ENCODE measurements at regions not wholly inside any gene's neighbourhood (a gene's known extent, or its start where the extent isn't known, plus 50 kb on each side); places are given as distances from the start of the nearest gene placed in this dataset.

DNA sequence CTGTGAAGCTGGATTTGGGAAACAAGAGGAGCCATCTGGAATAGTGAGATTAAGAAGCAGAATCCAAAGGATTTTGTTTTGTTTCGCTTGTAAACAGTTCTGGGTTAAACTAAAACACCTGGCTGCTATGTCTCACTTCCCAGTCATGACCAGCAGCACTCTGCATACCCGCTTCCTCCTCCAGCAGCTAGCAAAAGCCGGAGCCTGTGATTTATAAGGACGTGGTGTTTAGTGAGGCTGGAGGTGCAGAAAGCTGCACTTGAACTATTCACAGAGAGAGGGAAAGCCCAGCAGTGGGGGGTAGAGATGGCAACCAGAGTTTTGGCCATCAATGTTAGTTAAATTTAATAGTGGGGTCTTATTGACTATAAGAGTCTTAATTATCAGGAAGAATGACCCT, 240.2 kb downstream of the AJAP1 start:
- BruUV-seq (replicated peaks), result no TSS peak
- Histone ChIP-seq H3K4me2 (ENCODE audit: low read length) (no peak overlapping the region), H4K20me1 (ENCODE audit: insufficient read depth) (no peaks in the 10 kb centered on the region), H3K9me2 (ENCODE audit: insufficient read depth) (no peaks in the 10 kb centered on the region), H3K9me3 (ENCODE audit: control insufficient read depth in 1 of 2, insufficient read depth in 1 of 2, low read depth in 1 of 2, low read length in 2 of 2) (no peaks in the 10 kb centered on the region), H3K79me2 (ENCODE audit: insufficient read depth, low read length) (no peaks in the 10 kb centered on the region), H3K36me3 (ENCODE audit: control insufficient read depth in 1 of 2, insufficient read depth in 2 of 2, low read length in 2 of 2) (no peaks in the 10 kb centered on the region), H3K4me3 (replicated peaks in 1 of 2; ENCODE audit: low read depth in 1 of 2, low read length in 2 of 2) (no peak overlapping the region), H3K27ac (ENCODE audit: low read depth, low read length) (no peak overlapping the region), H2AFZ (ENCODE audit: low read depth, low read length, poor library complexity, severe bottlenecking) (no peak overlapping the region), H3K9ac (ENCODE audit: low read length) (no peak overlapping the region), H3K27me3 (ENCODE audit: insufficient read depth, low read length) (no peaks in the 10 kb centered on the region), H3K4me1 (ENCODE audit: control insufficient read depth in 1 of 2, insufficient read depth in 2 of 2, low read length in 2 of 2) (no peaks in the 10 kb centered on the region)
- RAD21 ChIA-PET (ENCODE audit: low non-redundant PET in 1 of 2, low total read pairs in 2 of 2, uncharacterized antibody in 2 of 2, unreplicated experiment in 2 of 2), result no interaction called here
- POLR2A ChIA-PET, result no interaction called here
- DNase-seq (ENCODE audit: low read depth, low spot score) (no peak), ATAC-seq (no peak)
- intact Hi-C loops (cut with micrococcal nuclease), result no loop called here
- CTCF ChIA-PET, result no interaction called here
- TF ChIP-seq CEBPB (IDR thresholded peaks at IDR 0.05; ENCODE audit: low read depth) (no peak), SIN3A (IDR thresholded peaks at IDR 0.05; ENCODE audit: low read depth) (no peak), FOSL1 (IDR thresholded peaks at IDR 0.05; ENCODE audit: low read depth) (no peak), POLR2A (IDR thresholded peaks at IDR 0.05; ENCODE audit: borderline replicate concordance, extremely low read depth, insufficient read depth, insufficient read length) (no peak)
- TF ChIP-seq, protein P1, sequence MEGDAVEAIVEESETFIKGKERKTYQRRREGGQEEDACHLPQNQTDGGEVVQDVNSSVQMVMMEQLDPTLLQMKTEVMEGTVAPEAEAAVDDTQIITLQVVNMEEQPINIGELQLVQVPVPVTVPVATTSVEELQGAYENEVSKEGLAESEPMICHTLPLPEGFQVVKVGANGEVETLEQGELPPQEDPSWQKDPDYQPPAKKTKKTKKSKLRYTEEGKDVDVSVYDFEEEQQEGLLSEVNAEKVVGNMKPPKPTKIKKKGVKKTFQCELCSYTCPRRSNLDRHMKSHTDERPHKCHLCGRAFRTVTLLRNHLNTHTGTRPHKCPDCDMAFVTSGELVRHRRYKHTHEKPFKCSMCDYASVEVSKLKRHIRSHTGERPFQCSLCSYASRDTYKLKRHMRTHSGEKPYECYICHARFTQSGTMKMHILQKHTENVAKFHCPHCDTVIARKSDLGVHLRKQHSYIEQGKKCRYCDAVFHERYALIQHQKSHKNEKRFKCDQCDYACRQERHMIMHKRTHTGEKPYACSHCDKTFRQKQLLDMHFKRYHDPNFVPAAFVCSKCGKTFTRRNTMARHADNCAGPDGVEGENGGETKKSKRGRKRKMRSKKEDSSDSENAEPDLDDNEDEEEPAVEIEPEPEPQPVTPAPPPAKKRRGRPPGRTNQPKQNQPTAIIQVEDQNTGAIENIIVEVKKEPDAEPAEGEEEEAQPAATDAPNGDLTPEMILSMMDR (IDR thresholded peaks at IDR 0.05 in 2 of 3, conservative IDR thresholded peaks at IDR 0.05 in 1 of 3; ENCODE audit: borderline replicate concordance in 1 of 3, insufficient read depth in 1 of 3, low read depth in 2 of 3, low read length in 2 of 3), result no peak

DNA sequence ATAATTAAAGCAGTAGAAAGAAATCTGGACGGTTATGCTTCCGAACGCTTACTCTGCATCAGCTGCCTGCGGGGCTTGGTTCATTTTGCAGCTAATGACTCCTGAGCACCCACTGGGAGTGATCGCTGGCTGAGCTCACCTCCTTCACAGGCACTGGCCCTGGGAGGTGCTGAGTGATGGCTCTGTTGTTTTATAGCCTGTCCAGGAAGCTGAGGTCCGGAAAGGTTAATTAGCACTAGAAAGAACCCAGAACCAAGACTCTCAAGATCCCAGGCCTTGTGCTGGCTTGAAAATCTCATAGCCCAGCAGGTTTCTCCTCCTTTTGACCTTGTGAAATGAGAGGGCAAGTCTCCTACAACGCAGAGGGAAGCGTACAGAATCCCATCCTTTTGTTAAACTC, 226.2 kb downstream of the AJAP1 start:
- DNase-seq (ENCODE audit: low read depth, low spot score) (no peak), ATAC-seq (no peak)
- TF ChIP-seq, protein P1 (IDR thresholded peaks at IDR 0.05 in 2 of 3, conservative IDR thresholded peaks at IDR 0.05 in 1 of 3; ENCODE audit: borderline replicate concordance in 1 of 3, insufficient read depth in 1 of 3, low read depth in 2 of 3, low read length in 2 of 3), result no peak
- no peak for TF ChIP-seq SRF (IDR thresholded peaks at IDR 0.05; ENCODE audit: low read depth)
- no peak for TF ChIP-seq SP1 (IDR thresholded peaks at IDR 0.05; ENCODE audit: low read depth)
- TF ChIP-seq ZNF274 (IDR thresholded peaks at IDR 0.05; ENCODE audit: low read depth, low read length), result no peak
- no peak for TF ChIP-seq POLR2A (IDR thresholded peaks at IDR 0.05; ENCODE audit: borderline replicate concordance, extremely low read depth, insufficient read depth, insufficient read length)
- no peak for TF ChIP-seq SIN3A (IDR thresholded peaks at IDR 0.05; ENCODE audit: low read depth)
- TF ChIP-seq, protein P2, sequence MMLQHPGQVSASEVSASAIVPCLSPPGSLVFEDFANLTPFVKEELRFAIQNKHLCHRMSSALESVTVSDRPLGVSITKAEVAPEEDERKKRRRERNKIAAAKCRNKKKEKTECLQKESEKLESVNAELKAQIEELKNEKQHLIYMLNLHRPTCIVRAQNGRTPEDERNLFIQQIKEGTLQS (IDR thresholded peaks at IDR 0.05), result no peak
- TF ChIP-seq, protein P3, sequence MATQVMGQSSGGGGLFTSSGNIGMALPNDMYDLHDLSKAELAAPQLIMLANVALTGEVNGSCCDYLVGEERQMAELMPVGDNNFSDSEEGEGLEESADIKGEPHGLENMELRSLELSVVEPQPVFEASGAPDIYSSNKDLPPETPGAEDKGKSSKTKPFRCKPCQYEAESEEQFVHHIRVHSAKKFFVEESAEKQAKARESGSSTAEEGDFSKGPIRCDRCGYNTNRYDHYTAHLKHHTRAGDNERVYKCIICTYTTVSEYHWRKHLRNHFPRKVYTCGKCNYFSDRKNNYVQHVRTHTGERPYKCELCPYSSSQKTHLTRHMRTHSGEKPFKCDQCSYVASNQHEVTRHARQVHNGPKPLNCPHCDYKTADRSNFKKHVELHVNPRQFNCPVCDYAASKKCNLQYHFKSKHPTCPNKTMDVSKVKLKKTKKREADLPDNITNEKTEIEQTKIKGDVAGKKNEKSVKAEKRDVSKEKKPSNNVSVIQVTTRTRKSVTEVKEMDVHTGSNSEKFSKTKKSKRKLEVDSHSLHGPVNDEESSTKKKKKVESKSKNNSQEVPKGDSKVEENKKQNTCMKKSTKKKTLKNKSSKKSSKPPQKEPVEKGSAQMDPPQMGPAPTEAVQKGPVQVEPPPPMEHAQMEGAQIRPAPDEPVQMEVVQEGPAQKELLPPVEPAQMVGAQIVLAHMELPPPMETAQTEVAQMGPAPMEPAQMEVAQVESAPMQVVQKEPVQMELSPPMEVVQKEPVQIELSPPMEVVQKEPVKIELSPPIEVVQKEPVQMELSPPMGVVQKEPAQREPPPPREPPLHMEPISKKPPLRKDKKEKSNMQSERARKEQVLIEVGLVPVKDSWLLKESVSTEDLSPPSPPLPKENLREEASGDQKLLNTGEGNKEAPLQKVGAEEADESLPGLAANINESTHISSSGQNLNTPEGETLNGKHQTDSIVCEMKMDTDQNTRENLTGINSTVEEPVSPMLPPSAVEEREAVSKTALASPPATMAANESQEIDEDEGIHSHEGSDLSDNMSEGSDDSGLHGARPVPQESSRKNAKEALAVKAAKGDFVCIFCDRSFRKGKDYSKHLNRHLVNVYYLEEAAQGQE (IDR thresholded peaks at IDR 0.05; ENCODE audit: low read depth), result no peak
- H3K27ac ChIP-seq (ENCODE audit: low read depth, low read length), result no peak overlapping the region
- BruUV-seq (replicated peaks), result no TSS peak
- H3K36me3 ChIP-seq (ENCODE audit: control insufficient read depth in 1 of 2, insufficient read depth in 2 of 2, low read length in 2 of 2), result no peaks in the 10 kb centered on the region
- H3K4me2 ChIP-seq (ENCODE audit: low read length), result no peak overlapping the region
- POLR2A ChIA-PET, result interaction anchor here (0.6 kb wide), 1 partner anchor 1045 kb away, joined by 3 read pairs; no protein-coding TSS in a partner anchor
- H3K9me2 ChIP-seq (ENCODE audit: insufficient read depth), result no peaks in the 10 kb centered on the region
- H2AFZ ChIP-seq (ENCODE audit: low read depth, low read length, poor library complexity, severe bottlenecking), result no peak overlapping the region
- no peaks in the 10 kb centered on the region for H4K20me1 ChIP-seq (ENCODE audit: insufficient read depth)
- no peaks in the 10 kb centered on the region for H3K79me2 ChIP-seq (ENCODE audit: insufficient read depth, low read length)
- CTCF ChIA-PET, result no interaction called here
- intact Hi-C loops (cut with micrococcal nuclease), result no loop called here
- no peaks in the 10 kb centered on the region for H3K27me3 ChIP-seq (ENCODE audit: insufficient read depth, low read length)
- no peak overlapping the region for H3K4me3 ChIP-seq (replicated peaks in 1 of 2; ENCODE audit: low read depth in 1 of 2, low read length in 2 of 2)
- H3K4me1 ChIP-seq (ENCODE audit: control insufficient read depth in 1 of 2, insufficient read depth in 2 of 2, low read length in 2 of 2), result no peaks in the 10 kb centered on the region
- RAD21 ChIA-PET (ENCODE audit: low non-redundant PET in 1 of 2, low total read pairs in 2 of 2, uncharacterized antibody in 2 of 2, unreplicated experiment in 2 of 2), result no interaction called here
- H3K9ac ChIP-seq (ENCODE audit: low read length), result no peak overlapping the region
- peaks cover 0 to 10% of the 10 kb centered on the region in 2 experiments; a peak in 1 of 4 replicates for H3K9me3 ChIP-seq (ENCODE audit: control insufficient read depth in 1 of 2, insufficient read depth in 1 of 2, low read depth in 1 of 2, low read length in 2 of 2)

Measured in HCT116 (cell line).